ENCODE measurements at regions not wholly inside any gene's neighbourhood (a gene's known extent, or its start where the extent isn't known, plus 50 kb on each side); places are given as distances from the start of the nearest gene placed in this dataset.

- Histone ChIP-seq H3K9me3 (replicated peaks) (no peaks in the 10 kb centered on the region), H3K27ac (replicated peaks) (no peak overlapping the region), H3K4me1 (no peaks in the 10 kb centered on the region), H3K36me3 (no peaks in the 10 kb centered on the region), H3K27me3 (ENCODE audit: low read depth) (no peaks in the 10 kb centered on the region), H3K4me3 (no peak overlapping the region)
- no peak for TF ChIP-seq CTCF (IDR thresholded peaks at IDR 0.05; ENCODE audit: borderline replicate concordance)
- intact Hi-C loops (cut with micrococcal nuclease), result no loop called here
- DNase-seq, result no peak
Measured at GRCh38 chrX:121114691-121115090, 67.3 kb downstream of the GLUD2 start.

- H3K9me3 ChIP-seq (replicated peaks), result no peaks in the 10 kb centered on the region
- no peaks in the 10 kb centered on the region for H3K36me3 ChIP-seq
- no peak overlapping the region for H3K27ac ChIP-seq (replicated peaks)
- DNase-seq, result no peak
- intact Hi-C loops (cut with micrococcal nuclease), result no loop called here
- H3K4me3 ChIP-seq, result no peak overlapping the region
- no peaks in the 10 kb centered on the region for H3K4me1 ChIP-seq
- no peak for TF ChIP-seq CTCF (IDR thresholded peaks at IDR 0.05; ENCODE audit: borderline replicate concordance)
- no peaks in the 10 kb centered on the region for H3K27me3 ChIP-seq (ENCODE audit: low read depth)
Measured at GRCh38 chrX:121120690-121121605, 73.5 kb downstream of the GLUD2 start.

- intact Hi-C loops (cut with micrococcal nuclease), result no loop called here
Measured at GRCh38 chrX:121122332-121122731, 74.9 kb downstream of the GLUD2 start.

GRCh38 chrX:121128925-121129877 lies 81.8 kb downstream of the GLUD2 start:
- Histone ChIP-seq H3K36me3 (no peaks in the 10 kb centered on the region), H3K4me1 (no peaks in the 10 kb centered on the region), H3K4me3 (no peak overlapping the region), H3K27me3 (ENCODE audit: low read depth) (no peaks in the 10 kb centered on the region), H3K9me3 (replicated peaks) (no peaks in the 10 kb centered on the region), H3K27ac (replicated peaks) (no peak overlapping the region)
- intact Hi-C loops (cut with micrococcal nuclease), result no loop called here
- DNase-seq, result no peak
- no peak for TF ChIP-seq CTCF (IDR thresholded peaks at IDR 0.05; ENCODE audit: borderline replicate concordance)

More at GRCh38 chrX:121122332-121122731, 74.9 kb downstream of the GLUD2 start:
- no peak overlapping the region for H3K4me3 ChIP-seq
- H3K27ac ChIP-seq (replicated peaks), result no peak overlapping the region
- no peaks in the 10 kb centered on the region for H3K27me3 ChIP-seq (ENCODE audit: low read depth)
- TF ChIP-seq CTCF (IDR thresholded peaks at IDR 0.05; ENCODE audit: borderline replicate concordance), result no peak
- DNase-seq, result no peak
- H3K9me3 ChIP-seq (replicated peaks), result no peaks in the 10 kb centered on the region
- no peaks in the 10 kb centered on the region for H3K4me1 ChIP-seq
- no peaks in the 10 kb centered on the region for H3K36me3 ChIP-seq

- Histone ChIP-seq H3K4me3 (no peak overlapping the region), H3K4me1 (no peaks in the 10 kb centered on the region), H3K36me3 (no peaks in the 10 kb centered on the region), H3K27ac (replicated peaks) (no peak overlapping the region), H3K9me3 (replicated peaks) (no peaks in the 10 kb centered on the region), H3K27me3 (ENCODE audit: low read depth) (no peaks in the 10 kb centered on the region)
- DNase-seq, result no peak
- intact Hi-C loops (cut with micrococcal nuclease), result no loop called here
- no peak for TF ChIP-seq CTCF (IDR thresholded peaks at IDR 0.05; ENCODE audit: borderline replicate concordance)
Measured at GRCh38 chrX:121132675-121133074, 85.3 kb downstream of the GLUD2 start.

All from left ventricle myocardium inferior (tissue), 1 donor.